ENCODE measurements at regions not wholly inside any gene's neighbourhood (a gene's known extent, or its start where the extent isn't known, plus 50 kb on each side); places are given as distances from the start of the nearest gene placed in this dataset.

GRCh38 chr2:139854769-139855483, 1074.7 kb upstream of the NXPH2 start:
- Histone ChIP-seq H2BK15ac (ENCODE audit: low read depth, low read length) (no peak overlapping the region), H3K23me2 (ENCODE audit: insufficient read length, low read depth, low read length, poor library complexity, severe bottlenecking) (no peaks in the 10 kb centered on the region), H2BK120ac (ENCODE audit: low read depth, low read length, poor library complexity, severe bottlenecking) (no peak overlapping the region), H4K8ac (replicated peaks; ENCODE audit: insufficient read length, low read depth, low read length) (no peak overlapping the region), H3K9me3 (ENCODE audit: control insufficient read depth, low read depth, low read length) (no peaks in the 10 kb centered on the region), H3T11ph (ENCODE audit: low read length) (no peak overlapping the region), H3K4ac (ENCODE audit: low read depth, low read length) (no peak overlapping the region), H3K79me2 (ENCODE audit: insufficient read depth, low read length) (no peaks in the 10 kb centered on the region), H3K14ac (ENCODE audit: insufficient read depth, low read length) (no peak overlapping the region), H2BK20ac (ENCODE audit: low read depth, low read length, poor library complexity, severe bottlenecking) (no peak overlapping the region), H3K23ac (ENCODE audit: insufficient read length, low read depth, low read length) (no peak overlapping the region), H3K27me3 (ENCODE audit: insufficient read depth, low read length) (no peaks in the 10 kb centered on the region), H3K9ac (ENCODE audit: extremely low read depth, insufficient read length, low read length) (no peak overlapping the region), H3K18ac (ENCODE audit: insufficient read length, low read depth, low read length) (no peak overlapping the region), H4K5ac (ENCODE audit: insufficient read length, low read depth, low read length) (no peak overlapping the region), H3K27ac (ENCODE audit: insufficient read length, low read depth, low read length) (no peak overlapping the region), H4K91ac (ENCODE audit: insufficient read length, low read depth, low read length) (no peak overlapping the region), H2AFZ (ENCODE audit: low read length) (no peak overlapping the region), H3K79me1 (ENCODE audit: insufficient read depth, low read depth, low read length, poor library complexity, severe bottlenecking) (no peaks in the 10 kb centered on the region), H2AK5ac (ENCODE audit: insufficient read length, low read length) (no peak overlapping the region), H4K20me1 (ENCODE audit: control insufficient read depth, insufficient read depth, insufficient read length) (no peaks in the 10 kb centered on the region), H2BK5ac (ENCODE audit: insufficient read length, low read length) (no peak overlapping the region), H2BK12ac (ENCODE audit: insufficient read length, low read depth, low read length) (no peak overlapping the region), H3K4me2 (ENCODE audit: insufficient read depth, insufficient read length, low read length) (no peak overlapping the region), H3K56ac (ENCODE audit: insufficient read length, low read depth, low read length) (no peak overlapping the region), H3K4me1 (ENCODE audit: insufficient read depth, low read length) (no peaks in the 10 kb centered on the region)
- Mint-ChIP-seq H3K36me3 (ENCODE audit: insufficient read depth in 1 of 3, low read depth in 3 of 3) (no peaks in the 10 kb centered on the region), H3K4me1 (no peaks in the 10 kb centered on the region), H3K27ac (no peak overlapping the region; a peak in 1 of 7 replicates), H3K27me3 (ENCODE audit: low read depth) (no peaks in the 10 kb centered on the region), H3K4me3 (no peak overlapping the region), H3K9me3 (no peaks in the 10 kb centered on the region; a peak in 1 of 5 replicates)
- WGBS (ENCODE audit: extremely low coverage, insufficient read length, low lambda C conversion rate): no CpG with 5 or more reads among the region's 3 CpGs
- DNase-seq: no peak
- TF ChIP-seq, protein P1, sequence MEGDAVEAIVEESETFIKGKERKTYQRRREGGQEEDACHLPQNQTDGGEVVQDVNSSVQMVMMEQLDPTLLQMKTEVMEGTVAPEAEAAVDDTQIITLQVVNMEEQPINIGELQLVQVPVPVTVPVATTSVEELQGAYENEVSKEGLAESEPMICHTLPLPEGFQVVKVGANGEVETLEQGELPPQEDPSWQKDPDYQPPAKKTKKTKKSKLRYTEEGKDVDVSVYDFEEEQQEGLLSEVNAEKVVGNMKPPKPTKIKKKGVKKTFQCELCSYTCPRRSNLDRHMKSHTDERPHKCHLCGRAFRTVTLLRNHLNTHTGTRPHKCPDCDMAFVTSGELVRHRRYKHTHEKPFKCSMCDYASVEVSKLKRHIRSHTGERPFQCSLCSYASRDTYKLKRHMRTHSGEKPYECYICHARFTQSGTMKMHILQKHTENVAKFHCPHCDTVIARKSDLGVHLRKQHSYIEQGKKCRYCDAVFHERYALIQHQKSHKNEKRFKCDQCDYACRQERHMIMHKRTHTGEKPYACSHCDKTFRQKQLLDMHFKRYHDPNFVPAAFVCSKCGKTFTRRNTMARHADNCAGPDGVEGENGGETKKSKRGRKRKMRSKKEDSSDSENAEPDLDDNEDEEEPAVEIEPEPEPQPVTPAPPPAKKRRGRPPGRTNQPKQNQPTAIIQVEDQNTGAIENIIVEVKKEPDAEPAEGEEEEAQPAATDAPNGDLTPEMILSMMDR (conservative IDR thresholded peaks at IDR 0.05): no peak
